ENCODE measurements at regions not wholly inside any gene's neighbourhood (a gene's known extent, or its start where the extent isn't known, plus 50 kb on each side); places are given as distances from the start of the nearest gene placed in this dataset.

- DNase-seq: no peak
Measured at GRCh38 chr3:13266005-13266404, 154.1 kb downstream of the NUP210 start.

GRCh38 chr3:13265507-13265906 is 154.6 kb downstream of the NUP210 start:
- no peak for DNase-seq

GRCh38 chr3:13265016-13265415 is 155.1 kb downstream of the NUP210 start:
- no peak for DNase-seq

GRCh38 chr3:13264468-13264795 is 155.7 kb downstream of the NUP210 start:
- no peak for DNase-seq

- DNase-seq: no peak
Measured at GRCh38 chr3:13263770-13264467, 156.2 kb downstream of the NUP210 start.

GRCh38 chr3:13262493-13263211 is 157.5 kb downstream of the NUP210 start:
- no peak for DNase-seq

GRCh38 chr3:13261892-13262291 is 158.2 kb downstream of the NUP210 start:
- DNase-seq: no peak

- DNase-seq: no peak
Measured at GRCh38 chr3:13261104-13261830, 158.9 kb downstream of the NUP210 start.

- no peak for DNase-seq
Measured at GRCh38 chr3:13260259-13261103, 159.6 kb downstream of the NUP210 start.

- no peak for DNase-seq
Measured at GRCh38 chr3:13259831-13260230, 160.3 kb downstream of the NUP210 start.

GRCh38 chr3:13258986-13259514 is 161.1 kb downstream of the NUP210 start:
- DNase-seq: no peak

- DNase-seq: no peak
Measured at GRCh38 chr3:13258280-13258679, 161.8 kb downstream of the NUP210 start.

GRCh38 chr3:13257666-13258065 is 162.5 kb downstream of the NUP210 start:
- no peak for DNase-seq

GRCh38 chr3:13256845-13257244 is 163.3 kb downstream of the NUP210 start:
- no peak for DNase-seq

- no peak for DNase-seq
Measured at GRCh38 chr3:13254028-13254951, 165.8 kb downstream of the NUP210 start.

GRCh38 chr3:13253208-13253937 is 166.7 kb downstream of the NUP210 start:
- DNase-seq: no peak

GRCh38 chr3:13252207-13252606 is 167.9 kb downstream of the NUP210 start:
- no peak for DNase-seq

GRCh38 chr3:13251166-13251903 is 168.8 kb downstream of the NUP210 start:
- no peak for DNase-seq

GRCh38 chr3:13249664-13250390 is 170.3 kb downstream of the NUP210 start:
- no peak for DNase-seq
